ENCODE measurements at regions not wholly inside any gene's neighbourhood (a gene's known extent, or its start where the extent isn't known, plus 50 kb on each side); places are given as distances from the start of the nearest gene placed in this dataset.
A peak's percentile ranks its signal among the peaks of the same experiment; 100 is the strongest.
"Not testable (repeated sequence)": the region's sequence is repeated elsewhere in the genome, so short reads cannot be mapped to it uniquely, and the experiment has no call there.

- no peak for DNase-seq
These were observed 243.3 kb upstream of the FOXK1 start for GRCh38 chr7:4438723-4439245.

- no peak for DNase-seq
These were observed 242.7 kb upstream of the FOXK1 start for GRCh38 chr7:4439444-4439843.

- DNase-seq = no peak
These were observed 238.0 kb upstream of the FOXK1 start for GRCh38 chr7:4444106-4444505.

- no peak for DNase-seq
These were observed 236.3 kb upstream of the FOXK1 start for GRCh38 chr7:4445777-4446176.

- no peak for DNase-seq
These were observed 232.8 kb upstream of the FOXK1 start for GRCh38 chr7:4449263-4449662.

- no peak for DNase-seq
These were observed 231.6 kb upstream of the FOXK1 start for GRCh38 chr7:4450483-4450882.

- peak; percentile 50 to 80 for DNase-seq
These were observed 221.5 kb upstream of the FOXK1 start for GRCh38 chr7:4460597-4460996.

GRCh38 chr7:4461531-4461930 lies 220.6 kb upstream of the FOXK1 start:
- DNase-seq = no peak

- no peak for DNase-seq
These were observed 213.6 kb upstream of the FOXK1 start for GRCh38 chr7:4468320-4469102.

- no peak for DNase-seq
These were observed 211.8 kb upstream of the FOXK1 start for GRCh38 chr7:4470246-4470645.

GRCh38 chr7:4472728-4473127 lies 209.4 kb upstream of the FOXK1 start:
- no peak for DNase-seq

- peak; percentile 58 to 76 for DNase-seq
These were observed 202.6 kb upstream of the FOXK1 start for GRCh38 chr7:4479367-4480039.

GRCh38 chr7:4480131-4480530 lies 202.0 kb upstream of the FOXK1 start:
- DNase-seq = not testable (repeated sequence)

- DNase-seq = no peak
These were observed 198.2 kb upstream of the FOXK1 start for GRCh38 chr7:4483851-4484250.

- no peak for DNase-seq
These were observed 197.6 kb upstream of the FOXK1 start for GRCh38 chr7:4484545-4484944.

- DNase-seq = no peak
These were observed 195.2 kb upstream of the FOXK1 start for GRCh38 chr7:4486907-4487306.

- DNase-seq = not testable (repeated sequence)
These were observed 185.2 kb upstream of the FOXK1 start for GRCh38 chr7:4496911-4497310.

GRCh38 chr7:4500812-4501211 lies 181.3 kb upstream of the FOXK1 start:
- no peak for DNase-seq

GRCh38 chr7:4507886-4508285 lies 174.2 kb upstream of the FOXK1 start:
- DNase-seq = not testable (repeated sequence)

GRCh38 chr7:4513450-4513849 lies 168.6 kb upstream of the FOXK1 start:
- no peak for DNase-seq

GRCh38 chr7:4519819-4520520 lies 162.1 kb upstream of the FOXK1 start:
- no peak for DNase-seq

- no peak for DNase-seq
These were observed 158.9 kb upstream of the FOXK1 start for GRCh38 chr7:4523219-4523618.

GRCh38 chr7:4523873-4524272 lies 158.2 kb upstream of the FOXK1 start:
- no peak for DNase-seq

GRCh38 chr7:4525884-4526283 lies 156.2 kb upstream of the FOXK1 start:
- DNase-seq = no peak
